GM21529 (cell line): ENCODE measurements at regions not wholly inside any gene's neighbourhood (a gene's known extent, or its start where the extent isn't known, plus 50 kb on each side); places are given as distances from the start of the nearest gene placed in this dataset.

Source experiments
- ATAC-seq: cut with Tn5 transposase; IDR thresholded peaks from one replicate; pipeline ENCODE4 v1.9.1; 2021; ENCODE audit not compliant: unreplicated experiment

GRCh38 chr5:105033637-105034400, 1471.2 kb upstream of the NUDT12 start:
- ATAC-seq = no peak

- ATAC-seq = no peak
Observed at GRCh38 chr5:105032917-105033316, 1470.3 kb upstream of the NUDT12 start.

- no peak for ATAC-seq
Observed at GRCh38 chr5:105030153-105030552, 1467.6 kb upstream of the NUDT12 start.

DNA sequence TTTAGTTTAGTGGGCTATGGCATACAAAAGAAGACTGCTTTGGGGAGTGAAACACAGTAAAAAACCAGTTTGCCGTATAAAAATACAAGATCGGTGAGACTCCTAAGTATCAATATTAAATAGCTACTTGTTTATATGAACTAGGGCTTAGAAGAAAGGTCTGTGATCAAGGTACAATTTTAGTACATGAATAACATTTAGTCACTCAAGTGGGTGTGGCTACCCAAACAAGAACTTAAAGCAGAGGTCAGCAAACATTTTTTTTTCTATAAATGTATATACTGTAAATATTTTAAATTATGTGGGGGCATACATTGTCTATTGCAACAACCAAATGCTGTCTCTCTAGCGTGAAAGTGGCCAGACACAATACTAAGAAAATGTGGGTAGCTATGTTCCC, 1452.5 kb upstream of the NUDT12 start:
- ATAC-seq = no peak

DNA sequence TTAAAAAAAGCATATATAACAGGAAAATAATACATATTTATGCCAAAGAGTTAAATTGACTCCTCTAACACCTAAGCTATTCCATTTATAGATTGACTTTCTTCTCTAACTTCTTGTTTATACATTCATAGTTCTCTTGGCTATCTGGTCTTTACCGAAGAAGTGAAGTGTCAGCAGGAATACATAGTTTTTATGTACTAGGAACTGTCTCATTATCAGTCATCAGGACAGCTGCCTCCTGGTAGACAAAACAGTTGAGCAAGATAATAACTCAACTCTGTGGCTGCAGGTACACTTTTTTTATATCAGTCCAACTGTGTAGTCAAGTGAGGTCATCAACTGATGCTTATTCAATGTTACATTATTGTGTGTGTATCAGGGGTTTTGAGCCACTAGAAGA, 1436.0 kb upstream of the NUDT12 start:
- ATAC-seq = no peak

DNA sequence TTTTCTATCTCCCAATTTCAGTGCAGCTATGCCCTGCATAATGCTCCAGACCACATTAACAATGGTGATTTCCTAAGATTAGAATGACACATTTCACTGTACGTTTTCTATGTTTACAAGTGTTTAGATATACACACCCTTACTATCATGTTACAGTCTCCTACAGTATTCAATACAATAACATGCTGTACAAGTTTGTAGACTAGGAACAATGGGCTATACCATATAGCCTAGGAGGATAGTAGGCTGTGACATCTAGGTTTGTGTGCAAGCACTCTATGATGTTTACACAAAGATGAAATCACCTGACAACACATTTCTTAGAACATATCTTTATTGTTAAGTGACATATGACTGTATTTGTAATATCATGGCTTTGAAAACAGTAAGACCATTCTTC, 1435.6 kb upstream of the NUDT12 start:
- no peak for ATAC-seq

DNA sequence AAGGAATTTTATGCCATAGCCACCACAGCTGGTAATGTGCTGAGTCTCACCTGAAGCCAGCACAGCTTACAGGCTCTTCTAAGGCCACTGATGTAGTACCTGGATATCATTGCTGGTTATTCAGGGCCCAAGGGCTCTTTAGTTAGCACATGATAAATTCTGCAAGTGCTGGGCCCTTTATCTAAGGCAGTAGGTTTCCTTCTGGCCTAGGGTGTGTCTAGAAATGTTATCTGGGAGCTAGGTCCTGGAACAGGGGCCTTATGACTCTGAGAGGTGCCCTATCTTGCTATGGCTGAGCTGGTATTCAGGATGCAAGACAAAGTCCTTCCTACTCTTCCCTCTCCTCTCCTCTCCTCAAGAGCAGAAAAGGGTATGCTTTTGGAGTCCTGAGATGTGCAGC, 1424.5 kb upstream of the NUDT12 start:
- no peak for ATAC-seq

DNA sequence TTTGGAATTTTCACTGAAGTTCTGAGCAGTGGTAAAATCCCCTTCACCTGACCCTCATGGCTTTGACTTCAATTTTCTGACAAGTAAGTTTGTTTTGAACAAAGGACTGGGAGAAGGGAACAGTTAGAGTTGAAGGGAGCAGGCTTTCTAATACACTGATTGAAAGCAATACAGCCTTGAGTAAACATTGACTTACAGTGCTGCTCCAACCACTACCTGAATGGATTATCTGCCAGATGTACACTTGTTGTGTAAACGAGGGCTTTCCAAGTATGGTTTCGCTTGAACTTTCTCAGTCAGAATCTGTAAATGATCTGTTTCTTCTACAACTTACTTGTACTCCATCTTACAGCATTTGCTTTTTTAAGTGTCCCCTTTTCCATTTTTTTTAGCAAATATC, 1414.9 kb upstream of the NUDT12 start:
- no peak for ATAC-seq

GRCh38 chr5:104967806-104968410, 1405.3 kb upstream of the NUDT12 start:
- no peak for ATAC-seq

DNA sequence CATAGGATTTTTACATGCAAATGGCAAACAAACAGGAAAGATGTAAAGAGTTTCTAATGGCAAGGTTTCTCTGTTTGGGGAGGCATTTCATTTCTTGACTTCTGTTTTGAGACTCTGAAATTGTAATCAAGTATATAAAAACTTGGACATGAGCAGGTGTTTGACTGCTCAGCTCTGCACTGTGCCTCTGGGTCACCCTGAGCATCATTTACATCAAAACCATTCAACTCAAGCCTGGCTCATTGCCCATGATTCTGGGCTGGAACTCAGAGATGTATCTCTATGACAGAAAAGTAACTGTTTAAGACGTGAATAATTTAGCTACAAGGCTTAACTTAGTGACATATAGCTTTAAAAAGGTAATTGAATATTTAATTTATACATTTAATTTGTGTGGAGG, 1402.4 kb upstream of the NUDT12 start:
- ATAC-seq = no peak

GRCh38 chr5:104955479-104955878, 1392.9 kb upstream of the NUDT12 start:
- ATAC-seq = no peak

DNA sequence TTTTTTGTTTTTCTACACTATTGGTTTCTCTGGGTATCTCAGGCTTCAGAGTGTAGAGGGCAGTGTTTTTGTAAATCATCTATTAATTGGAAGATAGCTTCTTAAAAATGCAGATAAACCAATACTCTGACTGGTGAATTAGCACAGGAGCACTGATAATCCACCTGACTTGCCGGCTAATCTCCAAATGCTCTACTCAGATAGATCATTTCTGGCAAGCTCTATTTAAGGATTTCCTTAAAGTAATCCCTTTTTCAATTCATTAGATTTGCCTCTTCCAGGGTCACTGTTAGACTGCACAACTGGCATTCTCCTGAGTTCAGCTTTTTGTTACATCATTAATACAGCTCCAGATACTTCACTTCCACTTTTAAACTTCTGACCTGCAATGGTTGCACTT, 1390.3 kb upstream of the NUDT12 start:
- ATAC-seq = no peak

DNA sequence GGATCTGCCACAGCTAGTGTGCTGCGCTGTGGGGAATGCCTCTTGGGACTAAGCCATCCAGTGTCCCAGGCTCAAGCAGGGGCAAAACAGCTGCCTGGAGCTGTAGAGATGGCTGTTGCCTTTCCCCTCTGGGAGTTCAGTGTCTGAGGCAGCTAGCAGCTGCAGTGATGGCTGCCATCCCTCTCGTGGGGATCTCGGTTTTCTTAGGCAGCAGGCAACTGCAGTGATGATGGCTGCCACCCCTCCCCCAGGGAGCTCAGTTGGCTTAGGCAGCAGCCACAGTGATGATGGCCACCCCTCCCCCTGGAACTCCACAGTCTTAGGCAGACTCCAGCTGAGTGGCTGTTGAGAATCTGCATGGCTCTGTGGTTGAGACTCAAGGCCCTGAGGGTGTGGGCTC, 1389.2 kb upstream of the NUDT12 start:
- no peak for ATAC-seq

GRCh38 chr5:104947076-104947475, 1384.5 kb upstream of the NUDT12 start:
- no peak for ATAC-seq

DNA sequence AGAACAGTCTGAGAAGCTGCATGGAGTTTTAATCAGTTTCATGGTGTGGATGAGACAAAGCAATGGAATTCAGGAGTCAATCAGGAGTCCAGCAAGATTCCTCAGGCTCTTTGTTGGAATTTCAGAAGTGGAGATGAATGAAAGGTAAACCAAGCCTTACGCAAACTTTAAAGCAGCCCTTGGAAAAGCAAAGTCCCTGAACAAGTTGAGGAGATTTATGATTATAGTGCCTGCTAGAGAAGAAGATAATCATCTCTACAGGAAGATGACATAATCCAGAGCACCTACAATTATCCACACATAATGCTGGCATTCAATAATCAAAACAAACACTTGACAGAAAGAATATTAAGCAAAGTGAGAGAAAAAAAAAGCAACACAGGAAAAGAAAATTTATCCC, 1380.1 kb upstream of the NUDT12 start:
- no peak for ATAC-seq

- ATAC-seq = no peak
Observed at GRCh38 chr5:104941030-104941645, 1378.5 kb upstream of the NUDT12 start.

DNA sequence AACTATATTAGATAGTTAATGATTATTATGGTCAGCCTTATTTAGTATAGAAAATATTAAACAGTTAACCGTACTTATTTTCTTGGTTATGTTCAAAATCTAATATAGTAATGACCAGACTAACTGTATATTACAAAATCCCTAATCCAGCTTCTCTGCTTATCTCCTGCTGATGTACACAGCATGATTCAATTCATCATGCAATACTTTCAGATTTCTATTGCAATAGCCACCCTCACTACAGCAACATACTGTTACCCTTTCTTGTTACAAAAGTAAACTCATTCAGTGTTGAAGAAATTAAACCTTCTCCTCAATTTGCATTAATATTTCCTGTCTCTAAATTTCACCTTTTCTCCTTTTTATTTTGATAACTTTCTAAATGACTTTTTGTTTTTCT, 1375.0 kb upstream of the NUDT12 start:
- no peak for ATAC-seq

DNA sequence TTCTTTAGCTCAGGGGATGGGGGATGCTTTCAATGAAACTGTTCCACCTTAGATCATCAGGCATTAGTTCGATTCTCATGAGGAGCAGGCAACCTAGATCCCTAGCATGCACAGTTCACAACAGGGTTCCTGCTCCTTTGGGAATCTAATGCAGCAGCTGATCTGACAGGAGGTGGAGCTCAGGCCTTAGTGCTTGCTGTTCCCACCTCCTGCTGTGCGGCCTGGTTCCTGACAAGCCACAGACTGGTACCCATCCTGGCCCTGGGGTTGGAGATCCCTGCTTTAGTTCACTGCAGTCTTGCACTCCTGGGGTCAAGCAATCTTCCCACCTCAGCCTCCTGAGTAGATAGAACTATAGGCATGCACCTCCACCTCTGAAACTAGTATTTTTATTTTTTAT, 1369.8 kb upstream of the NUDT12 start:
- ATAC-seq = no peak

DNA sequence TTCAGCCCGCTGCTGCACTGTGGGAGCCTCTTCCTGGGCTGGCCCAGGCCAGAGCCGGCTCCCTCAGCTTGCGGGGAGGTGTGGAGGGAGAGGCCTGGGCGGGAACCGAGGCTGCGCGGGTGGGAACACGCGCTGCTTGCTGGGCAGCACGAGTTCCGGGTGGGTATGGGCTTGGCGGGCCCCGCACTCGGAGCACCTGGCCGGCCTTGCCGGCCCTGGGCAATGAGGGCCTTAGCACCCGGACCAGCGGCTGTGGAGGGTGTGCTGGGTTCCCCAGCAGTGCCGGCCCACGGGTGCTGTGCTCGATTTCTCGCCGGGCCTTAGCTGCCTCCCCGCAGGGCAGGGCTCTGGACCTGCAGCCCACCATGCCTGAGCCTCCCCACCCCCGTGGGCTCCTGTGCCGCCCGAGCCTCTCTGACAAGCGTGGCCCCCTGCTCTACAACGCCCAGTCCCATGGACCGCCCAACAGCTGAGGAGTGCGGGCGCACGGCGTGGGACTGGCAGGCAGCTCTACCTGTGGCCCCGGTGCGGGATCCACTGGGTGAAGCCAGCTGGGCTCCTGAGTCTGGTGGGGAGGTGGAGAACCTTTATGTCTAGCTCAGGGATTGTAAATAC, 1366.4 kb upstream of the NUDT12 start:
- no peak for ATAC-seq

DNA sequence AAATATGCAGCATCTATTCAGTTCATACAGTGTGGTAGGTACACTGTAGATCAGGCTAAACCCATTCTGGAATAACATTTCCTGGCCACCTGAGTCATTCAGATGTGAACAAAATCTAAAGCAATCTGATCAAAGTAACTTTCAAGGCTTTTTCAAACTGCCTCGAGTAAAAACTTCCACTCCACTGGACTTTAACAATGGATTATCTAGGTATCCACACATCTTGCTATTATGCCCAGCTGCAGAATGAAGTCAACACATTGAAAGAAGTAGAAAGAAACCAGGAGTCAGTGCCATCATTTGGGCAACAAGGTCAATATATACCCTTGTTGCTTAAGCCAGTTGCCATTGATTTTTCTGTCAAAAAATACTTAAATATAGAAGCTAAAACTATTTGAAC, 1352.6 kb upstream of the NUDT12 start:
- no peak for ATAC-seq

DNA sequence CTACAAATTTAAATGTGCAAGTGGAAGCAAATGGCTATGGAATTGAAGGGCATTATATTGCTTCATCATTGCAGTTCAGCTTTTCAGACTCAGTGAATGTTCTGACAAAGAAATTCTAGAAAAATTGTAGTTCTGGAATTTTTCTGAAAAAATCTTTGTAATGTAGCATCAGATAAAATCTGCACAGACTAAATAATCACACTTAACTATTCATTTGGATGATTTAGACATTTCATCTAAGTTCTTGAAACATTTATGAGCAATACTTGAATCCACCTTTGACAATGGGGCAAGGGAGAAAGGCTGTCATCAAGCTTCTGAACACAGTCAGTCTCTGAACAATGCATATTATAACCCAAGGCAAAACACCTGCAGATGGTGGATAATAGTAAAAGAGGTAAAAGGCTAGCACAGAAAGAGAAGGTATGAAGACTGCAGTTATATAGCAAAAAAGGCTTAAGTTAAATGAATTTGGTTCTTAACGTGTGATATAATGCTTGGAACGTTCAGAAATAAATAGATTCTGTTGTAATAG, 1352.0 kb upstream of the NUDT12 start:
- no peak for ATAC-seq

DNA sequence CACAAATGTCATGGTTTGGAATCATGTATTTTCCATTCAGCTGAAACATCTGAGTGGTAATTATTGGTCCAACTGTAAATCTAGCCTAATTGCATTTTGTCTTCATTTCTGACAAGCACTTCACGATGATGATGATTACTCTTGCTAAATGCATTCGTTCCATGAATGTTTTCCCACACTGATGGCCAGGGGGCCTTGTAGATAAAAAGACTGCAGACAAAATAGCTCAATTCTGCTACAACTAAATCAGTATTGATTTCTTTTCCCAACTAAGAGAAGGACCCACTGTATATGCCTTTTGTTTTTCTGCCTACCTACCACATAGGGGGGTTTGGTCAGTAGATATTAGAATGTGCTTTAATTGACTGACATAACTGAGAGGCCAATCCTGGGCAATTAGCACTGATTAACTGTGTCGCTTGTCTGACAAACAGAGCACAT, 1351.3 kb upstream of the NUDT12 start:
- no peak for ATAC-seq
